Nephron progenitor cell (in vitro differentiated cells): ENCODE measurements at regions not wholly inside any gene's neighbourhood (a gene's known extent, or its start where the extent isn't known, plus 50 kb on each side); places are given as distances from the start of the nearest gene placed in this dataset.
A peak's percentile ranks its signal among the peaks of the same experiment; 100 is the strongest.

Experiments
- DNase-seq: peaks from one replicate; pipeline ENCODE4 v3.0.0; 2021
- H3K27ac Mint-ChIP-seq: 2 replicates; pipeline ENCODE4 v1.8.0; 2021; ENCODE audit warnings: mild to moderate bottlenecking, moderate library complexity, mixed read lengths
- H3K27me3 Mint-ChIP-seq: 2 replicates; pipeline ENCODE4 v1.8.0; 2021; ENCODE audit warnings: mild to moderate bottlenecking, low read depth, mixed read lengths; ENCODE audit not compliant: poor library complexity
- H3K36me3 Mint-ChIP-seq: 2 replicates; pipeline ENCODE4 v1.8.0; 2021; ENCODE audit warnings: low read depth, mixed read lengths
- H3K4me1 Mint-ChIP-seq: 2 replicates; pipeline ENCODE4 v1.8.0; 2021; ENCODE audit warnings: mixed read lengths
- H3K4me3 Mint-ChIP-seq: 2 replicates; pipeline ENCODE4 v1.8.0; 2021; ENCODE audit warnings: mild to moderate bottlenecking, moderate library complexity, mixed read lengths
- H3K9me3 Mint-ChIP-seq: 2 replicates; pipeline ENCODE4 v1.8.0; 2021; ENCODE audit warnings: mild to moderate bottlenecking, moderate library complexity, mixed read lengths
- TF ChIP-seq, protein P1 (sequence below): fragments of 200-600 bp; sonication (generic); IDR thresholded peaks from 2 replicates; pipeline ENCODE4 v1.5.0; 2021; ENCODE audit warnings: antibody characterized with exemption

DNA sequence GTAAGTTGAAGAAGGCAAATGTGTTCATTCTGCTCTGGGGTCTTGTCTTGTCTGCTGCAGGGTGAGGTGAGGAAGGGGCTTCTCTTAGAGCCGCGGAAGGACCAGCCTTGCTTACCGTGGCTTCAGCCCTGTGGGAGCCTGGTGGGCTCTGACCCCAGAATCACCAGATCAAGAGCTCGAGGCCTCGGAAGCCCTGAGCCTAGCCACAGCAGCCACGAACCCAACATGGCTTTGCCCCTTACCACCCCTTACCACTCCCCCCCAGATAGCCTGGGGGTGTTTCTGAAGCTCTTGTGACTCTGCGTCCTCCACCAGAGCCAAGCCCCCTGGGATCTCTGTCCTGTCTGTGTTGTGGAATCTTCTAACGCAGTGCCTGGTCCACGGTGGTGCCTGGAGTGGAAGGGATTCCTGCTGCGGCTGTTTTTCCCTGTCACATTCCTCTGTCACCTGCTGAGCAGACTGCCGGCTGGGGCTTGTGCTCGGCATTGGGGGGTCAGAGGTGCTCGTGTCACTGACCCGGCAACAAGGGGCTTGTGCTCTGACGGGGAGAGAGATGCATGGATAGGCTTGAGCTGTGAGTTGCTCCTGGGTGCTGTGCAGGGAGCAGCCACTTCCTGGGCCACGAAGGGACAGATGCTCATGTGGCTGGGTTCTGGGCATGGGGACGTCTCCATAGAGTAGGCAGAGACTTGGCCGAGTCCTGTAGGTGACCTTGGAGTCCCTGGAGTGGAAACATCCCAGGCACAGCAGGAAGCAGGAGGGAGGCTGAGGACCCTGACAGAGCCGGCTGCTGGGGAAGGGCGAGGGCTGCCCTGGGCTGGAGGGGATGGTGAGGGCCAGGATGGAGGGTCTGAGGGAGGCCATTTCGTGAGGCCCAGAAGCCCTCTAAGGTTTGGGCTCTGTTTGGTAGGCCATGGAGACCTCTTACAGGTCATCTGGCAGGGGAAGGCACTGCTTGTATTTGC, 316.0 kb downstream of the QKI start:
- Mint-ChIP-seq H3K9me3 (no peaks in the 10 kb centered on the region), H3K4me3 (no peak overlapping the region), H3K27me3 (peaks cover 15% of the 10 kb centered on the region), H3K36me3 (no peaks in the 10 kb centered on the region), H3K27ac (peak overlapping the region; percentile 39), H3K4me1 (peaks cover 12% of the 10 kb centered on the region)
- peak; percentile 33 for DNase-seq
- TF ChIP-seq, protein P1, sequence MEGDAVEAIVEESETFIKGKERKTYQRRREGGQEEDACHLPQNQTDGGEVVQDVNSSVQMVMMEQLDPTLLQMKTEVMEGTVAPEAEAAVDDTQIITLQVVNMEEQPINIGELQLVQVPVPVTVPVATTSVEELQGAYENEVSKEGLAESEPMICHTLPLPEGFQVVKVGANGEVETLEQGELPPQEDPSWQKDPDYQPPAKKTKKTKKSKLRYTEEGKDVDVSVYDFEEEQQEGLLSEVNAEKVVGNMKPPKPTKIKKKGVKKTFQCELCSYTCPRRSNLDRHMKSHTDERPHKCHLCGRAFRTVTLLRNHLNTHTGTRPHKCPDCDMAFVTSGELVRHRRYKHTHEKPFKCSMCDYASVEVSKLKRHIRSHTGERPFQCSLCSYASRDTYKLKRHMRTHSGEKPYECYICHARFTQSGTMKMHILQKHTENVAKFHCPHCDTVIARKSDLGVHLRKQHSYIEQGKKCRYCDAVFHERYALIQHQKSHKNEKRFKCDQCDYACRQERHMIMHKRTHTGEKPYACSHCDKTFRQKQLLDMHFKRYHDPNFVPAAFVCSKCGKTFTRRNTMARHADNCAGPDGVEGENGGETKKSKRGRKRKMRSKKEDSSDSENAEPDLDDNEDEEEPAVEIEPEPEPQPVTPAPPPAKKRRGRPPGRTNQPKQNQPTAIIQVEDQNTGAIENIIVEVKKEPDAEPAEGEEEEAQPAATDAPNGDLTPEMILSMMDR, result no peak

DNA sequence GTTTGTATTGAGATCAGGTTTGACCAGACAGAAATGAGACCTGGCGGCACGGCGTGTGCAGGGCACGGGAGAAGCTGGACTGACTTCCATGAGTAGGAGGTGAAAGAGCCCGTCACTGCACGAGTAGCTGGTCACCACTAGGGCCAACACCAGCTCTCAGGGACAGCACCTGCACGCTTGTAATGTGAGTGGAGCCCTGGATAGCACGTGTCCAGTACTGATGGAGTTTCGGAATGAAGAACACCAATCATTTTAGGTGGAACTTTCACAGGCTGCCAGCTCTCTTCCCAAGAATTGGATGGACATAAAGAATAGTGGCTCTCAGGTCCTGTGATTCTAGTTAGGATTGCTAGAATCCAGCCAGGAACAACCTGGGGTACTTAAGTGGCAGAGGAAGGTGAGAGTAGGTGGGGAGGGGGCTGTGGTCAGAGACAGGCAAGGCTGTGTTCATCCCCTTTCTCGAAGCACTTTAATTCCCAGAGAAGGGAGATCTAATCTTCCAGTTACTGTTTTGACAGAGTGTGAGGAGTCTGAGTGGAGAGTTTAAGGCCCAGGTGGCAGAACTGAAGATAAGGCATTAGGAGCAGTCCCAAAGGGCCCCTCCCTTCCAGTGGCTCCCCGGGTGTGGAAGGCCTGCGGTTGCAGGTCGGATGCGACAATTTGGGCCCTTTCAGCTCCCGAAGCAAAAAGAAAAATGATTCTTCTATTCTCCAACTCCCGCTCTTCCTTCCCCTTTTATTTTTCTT, 314.8 kb downstream of the QKI start:
- TF ChIP-seq, protein P1, result no peak
- Mint-ChIP-seq H3K27ac (no peak overlapping the region), H3K27me3 (peaks cover 12% of the 10 kb centered on the region), H3K9me3 (no peaks in the 10 kb centered on the region), H3K4me1 (peaks cover 23% of the 10 kb centered on the region), H3K36me3 (no peaks in the 10 kb centered on the region), H3K4me3 (no peak overlapping the region)
- no peak for DNase-seq

DNA sequence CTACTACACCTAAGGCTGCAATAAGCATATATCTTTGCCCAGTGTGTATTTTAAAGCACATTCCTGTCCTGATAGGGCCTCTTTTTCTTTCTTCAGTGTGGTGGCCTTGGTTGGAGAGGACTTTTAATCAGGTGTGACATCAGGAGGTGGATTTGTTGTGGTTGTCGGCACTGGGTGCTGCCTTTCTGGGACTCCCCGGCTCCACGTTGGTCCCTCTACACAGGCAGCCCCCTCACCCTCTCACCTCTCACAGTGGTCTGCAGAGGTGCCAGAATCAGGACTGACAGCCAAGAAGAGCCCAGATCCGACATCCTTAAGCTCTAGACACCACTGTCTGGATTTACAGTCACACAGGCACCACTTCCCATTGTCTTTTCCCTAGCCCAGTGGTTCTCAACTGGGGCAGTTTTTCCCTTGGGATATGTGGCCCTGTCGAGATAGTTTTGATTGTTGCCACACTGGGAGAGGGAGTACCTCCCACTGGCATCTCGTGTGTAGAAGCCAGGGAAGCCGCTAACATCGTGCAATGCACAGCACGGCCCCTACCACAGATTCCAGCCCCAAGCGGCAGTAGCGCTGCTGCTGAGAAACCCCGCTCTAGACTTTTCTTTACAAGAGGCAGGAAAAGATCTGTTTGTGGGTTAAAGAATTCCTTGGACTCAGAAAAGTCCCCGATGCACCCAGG, 314.1 kb downstream of the QKI start:
- TF ChIP-seq, protein P1, result no peak
- peaks cover 26% of the 10 kb centered on the region for H3K4me1 Mint-ChIP-seq
- DNase-seq, result no peak
- H3K9me3 Mint-ChIP-seq, result no peaks in the 10 kb centered on the region
- H3K27ac Mint-ChIP-seq, result no peak overlapping the region
- H3K4me3 Mint-ChIP-seq, result no peak overlapping the region
- H3K27me3 Mint-ChIP-seq, result peaks cover 12% of the 10 kb centered on the region
- H3K36me3 Mint-ChIP-seq, result no peaks in the 10 kb centered on the region

DNA sequence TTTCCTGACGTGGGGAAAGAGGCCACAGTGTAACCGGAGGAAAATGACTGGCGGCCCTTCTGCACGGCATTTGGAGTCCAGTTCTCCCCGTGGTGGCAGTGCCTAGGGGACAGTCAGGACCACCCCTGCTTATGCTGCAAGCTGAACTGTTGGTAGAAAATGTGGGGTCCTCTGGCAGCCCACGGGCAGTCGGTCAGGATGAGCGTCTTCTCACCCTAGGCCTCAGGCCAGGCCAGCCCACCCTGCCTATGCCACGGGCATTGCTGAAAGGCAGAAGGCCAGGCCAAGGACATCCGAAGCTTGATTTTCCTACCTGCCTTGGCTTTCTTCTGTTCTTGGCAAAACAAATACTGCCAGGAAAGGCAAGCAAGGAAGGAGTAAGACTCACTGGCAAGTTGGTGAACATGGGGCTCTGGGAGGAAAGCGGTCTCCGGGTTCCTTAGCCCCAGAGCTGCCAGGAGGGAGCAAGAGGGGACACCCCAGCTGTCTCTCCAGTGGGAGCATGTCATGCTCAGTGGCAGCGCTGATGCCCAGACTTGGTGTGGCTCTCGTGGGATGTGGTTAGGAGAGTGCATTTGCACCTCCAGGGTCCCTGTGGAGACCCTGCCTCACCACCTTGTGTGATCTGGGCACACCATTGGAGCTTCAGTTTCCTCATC, 311.6 kb downstream of the QKI start:
- Mint-ChIP-seq H3K9me3 (no peaks in the 10 kb centered on the region), H3K27ac (no peak overlapping the region), H3K4me3 (no peak overlapping the region), H3K36me3 (no peaks in the 10 kb centered on the region), H3K4me1 (peaks cover 26% of the 10 kb centered on the region), H3K27me3 (peaks cover 4% of the 10 kb centered on the region)
- DNase-seq, result no peak
- TF ChIP-seq, protein P1, result no peak

DNA sequence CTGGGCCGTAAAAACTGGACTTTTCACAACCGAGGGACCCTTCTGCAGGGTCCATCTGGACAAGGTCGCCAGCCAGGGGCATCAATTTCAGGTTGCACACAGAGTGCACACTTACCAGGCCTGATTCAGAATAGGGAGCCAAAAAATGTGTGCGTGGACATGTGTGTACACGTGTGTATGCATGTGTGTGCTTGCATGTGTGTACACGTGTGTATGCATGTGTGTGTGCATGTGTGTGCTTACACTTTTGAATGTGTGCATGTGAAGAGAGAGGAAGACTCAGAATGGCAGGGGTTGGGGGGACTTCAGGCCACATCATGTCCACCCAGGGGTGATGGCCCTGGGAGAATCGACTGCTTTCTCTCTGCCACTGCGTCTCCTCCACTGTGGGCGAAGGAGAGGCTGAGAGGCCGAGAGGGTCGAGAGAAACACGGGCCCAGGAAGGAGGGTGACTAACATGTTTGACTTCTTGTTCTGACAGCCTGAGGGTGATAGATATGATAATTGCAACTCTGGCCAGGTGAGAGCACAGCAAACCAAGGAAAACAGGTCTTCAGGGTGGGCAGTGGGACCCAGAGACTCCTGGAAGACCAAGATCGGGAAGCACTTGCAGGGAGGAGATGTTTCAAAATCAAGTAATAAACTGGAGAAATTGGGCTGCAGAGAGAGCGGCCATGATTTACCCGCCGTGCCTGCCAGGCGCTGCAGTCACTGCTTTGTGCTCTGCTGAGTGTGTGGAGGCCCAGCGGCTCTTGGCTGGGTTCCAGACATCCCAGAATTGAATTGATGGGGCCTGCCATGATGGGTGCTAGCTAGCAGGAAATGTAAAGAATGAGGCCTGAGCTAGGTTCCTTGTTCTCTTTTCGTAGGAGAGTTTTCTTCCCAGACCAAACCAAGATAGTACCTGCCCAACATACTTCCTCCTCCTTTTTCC, 310.8 kb downstream of the QKI start:
- H3K27me3 Mint-ChIP-seq, result peaks cover 4% of the 10 kb centered on the region
- H3K27ac Mint-ChIP-seq, result no peak overlapping the region
- DNase-seq, result no peak

More for the DNA sequence above, 310.8 kb downstream of the QKI start:
- Mint-ChIP-seq H3K9me3 (no peaks in the 10 kb centered on the region), H3K4me3 (no peak overlapping the region), H3K4me1 (peaks cover 20% of the 10 kb centered on the region), H3K36me3 (no peaks in the 10 kb centered on the region)
- TF ChIP-seq, protein P1, result no peak
